Neuronal stem cell (in vitro differentiated cells): ENCODE measurements at regions not wholly inside any gene's neighbourhood (a gene's known extent, or its start where the extent isn't known, plus 50 kb on each side); places are given as distances from the start of the nearest gene placed in this dataset.

Experiments used
- DNase-seq: peaks from one replicate; pipeline ENCODE4 v3.0.0-alpha.2; 2013; ENCODE audit warnings: low spot score
- H2AFZ ChIP-seq: one replicate; pipeline ENCODE4 v1.6.1; 2013; ENCODE audit warnings: mild to moderate bottlenecking, low read length, inconsistent platforms
- H2AK5ac ChIP-seq: 2 replicates; pipeline ENCODE4 v1.6.1; 2013; ENCODE audit warnings: low read depth, mild to moderate bottlenecking, inconsistent platforms, low read length, moderate library complexity, mixed read lengths
- H2BK120ac ChIP-seq: 2 replicates; pipeline ENCODE4 v1.6.1; 2013; ENCODE audit warnings: low read depth, mild to moderate bottlenecking, inconsistent platforms, low read length, moderate library complexity, mixed read lengths
- H2BK12ac ChIP-seq: one replicate; pipeline ENCODE4 v1.6.1; 2013; ENCODE audit warnings: low read length, inconsistent platforms
- H2BK15ac ChIP-seq: 2 replicates; pipeline ENCODE4 v1.6.1; 2013; ENCODE audit warnings: mild to moderate bottlenecking, low read length, inconsistent platforms, mixed read lengths
- H2BK5ac ChIP-seq: one replicate; pipeline ENCODE4 v1.6.1; 2013; ENCODE audit warnings: inconsistent platforms, mild to moderate bottlenecking, low read length, moderate library complexity
- H3K14ac ChIP-seq: one replicate; pipeline ENCODE4 v1.6.1; 2013; ENCODE audit warnings: low read length, inconsistent platforms
- H3K18ac ChIP-seq: 2 replicates; pipeline ENCODE4 v1.6.1; 2013; ENCODE audit warnings: low read length, inconsistent platforms
- H3K23ac ChIP-seq: 2 replicates; pipeline ENCODE4 v1.6.1; 2013; ENCODE audit warnings: low read depth, mild to moderate bottlenecking, mixed read lengths, low read length, inconsistent platforms; ENCODE audit not compliant: poor library complexity
- H3K27ac ChIP-seq: replicated peaks from 3 replicates; pipeline ENCODE4 v1.5.1; 2013; ENCODE audit warnings: low read length, inconsistent platforms
- H3K27me3 ChIP-seq, 3 experiments: 2 replicates each; pipeline ENCODE4 v1.6.1; 2013; ENCODE audit warnings: low read length in 3 of 3, mild to moderate bottlenecking in 2 of 3, inconsistent platforms in 1 of 3, low read depth in 1 of 3, mixed read lengths in 1 of 3, moderate library complexity in 1 of 3; ENCODE audit not compliant: control insufficient read depth in 3 of 3, insufficient read depth in 3 of 3
- H3K36me3 ChIP-seq, 2 donors: replicated peaks in 1 of 2; 2 replicates each; pipeline ENCODE4 v1.6.1; 2013; ENCODE audit warnings: low read length in 2 of 2; ENCODE audit not compliant: control insufficient read depth in 2 of 2, insufficient read depth in 2 of 2
- H3K4ac ChIP-seq: 2 replicates; pipeline ENCODE4 v1.6.1; 2013; ENCODE audit warnings: inconsistent platforms, mild to moderate bottlenecking, low read length, moderate library complexity
- H3K4me1 ChIP-seq, 2 donors: 1 replicate in 1 of 2; 2 replicates in 1 of 2; pipeline ENCODE4 v1.6.1; 2013; ENCODE audit warnings: low read length in 2 of 2, low read depth in 1 of 2; ENCODE audit not compliant: control insufficient read depth in 2 of 2, insufficient read depth in 1 of 2
- H3K4me2 ChIP-seq: one replicate; pipeline ENCODE4 v1.6.1; 2013; ENCODE audit warnings: mild to moderate bottlenecking, low read length, inconsistent platforms; ENCODE audit not compliant: insufficient read depth, poor library complexity, severe bottlenecking
- H3K4me3 ChIP-seq, 2 donors: 2 replicates each; pipeline ENCODE4 v1.5.1; 2013; ENCODE audit warnings: low read length in 2 of 2, mild to moderate bottlenecking in 2 of 2, inconsistent platforms in 1 of 2, moderate library complexity in 1 of 2
- H3K79me1 ChIP-seq: one replicate; pipeline ENCODE4 v1.6.1; 2013; ENCODE audit warnings: low read depth, mild to moderate bottlenecking, inconsistent platforms, low read length, moderate library complexity
- H3K9ac ChIP-seq: one replicate; pipeline ENCODE4 v1.6.1; 2013; ENCODE audit warnings: mild to moderate bottlenecking, low read depth, low read length, inconsistent platforms; ENCODE audit not compliant: poor library complexity
- H3K9me3 ChIP-seq, 2 donors: replicated peaks in 1 of 2; 2 replicates each; pipeline versions ENCODE3 to v1.6.1; 2013; ENCODE audit warnings: low read length in 2 of 2, mild to moderate bottlenecking in 2 of 2, inconsistent platforms in 1 of 2, low read depth in 1 of 2, mixed read lengths in 1 of 2, moderate library complexity in 1 of 2; ENCODE audit not compliant: control insufficient read depth in 2 of 2, insufficient read depth in 1 of 2
- H4K8ac ChIP-seq: one replicate; pipeline ENCODE4 v1.6.1; 2013; ENCODE audit warnings: low read depth, mild to moderate bottlenecking, inconsistent platforms, low read length, moderate library complexity
- H4K91ac ChIP-seq: one replicate; pipeline ENCODE4 v1.6.1; 2013; ENCODE audit warnings: low read length, low read depth, mild to moderate bottlenecking, inconsistent platforms; ENCODE audit not compliant: poor library complexity
- WGBS, 2 donors: extraction: QIAGEN DNeasy Blood & Tissue Kit; methylation state at CpG; one replicate each; pipeline ENCODE4 v1.1.7; 2013; ENCODE audit warnings: missing lambda C conversion rate in 2 of 2, mixed read lengths in 1 of 2; ENCODE audit not compliant: insufficient read length in 2 of 2, insufficient replicate concordance in 1 of 2; ENCODE audit errors: extremely low coverage in 2 of 2; 5-methylcytosine and 5-hydroxymethylcytosine counted together

DNA sequence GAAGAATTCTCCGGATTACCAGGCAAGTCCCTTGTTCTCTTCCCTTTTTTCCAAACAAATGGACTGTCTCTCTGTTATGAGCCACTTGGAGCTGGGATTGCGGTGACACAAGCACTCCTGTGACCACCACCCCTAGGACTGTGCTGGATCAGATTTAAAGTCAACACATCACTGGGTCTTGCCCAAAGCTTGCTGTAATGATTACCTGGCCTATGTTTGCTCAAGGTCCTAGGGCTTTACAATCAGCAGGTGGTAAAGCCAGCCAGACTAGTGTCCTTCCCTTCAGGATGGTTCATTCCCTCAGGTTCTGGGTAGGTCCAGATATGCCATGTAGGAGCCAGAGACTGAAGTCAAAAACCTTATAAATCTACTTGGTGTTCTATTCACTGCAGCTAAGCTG is 144.7 kb downstream of the COX18 start:
- no peak overlapping the region for H3K23ac ChIP-seq
- H3K9ac ChIP-seq, result no peak overlapping the region
- no peak overlapping the region for H3K14ac ChIP-seq
- no peaks in the 10 kb centered on the region for H3K79me1 ChIP-seq
- peaks cover 0 to 2% (median 0%) of the 10 kb centered on the region in 3 experiments for H3K27me3 ChIP-seq
- H4K91ac ChIP-seq, result no peak overlapping the region
- H3K4me3 ChIP-seq, result no peak overlapping the region
- H3K9me3 ChIP-seq, result peaks cover 0 to 3% of the 10 kb centered on the region in 2 donors
- no peak overlapping the region for H3K4ac ChIP-seq
- H4K8ac ChIP-seq, result no peak overlapping the region
- H2BK12ac ChIP-seq, result no peak overlapping the region
- H3K36me3 ChIP-seq, result no peaks in the 10 kb centered on the region
- no peak overlapping the region for H3K4me2 ChIP-seq
- no peaks in the 10 kb centered on the region for H3K4me1 ChIP-seq
- H2AFZ ChIP-seq, result no peak overlapping the region
- H3K27ac ChIP-seq, result no peak overlapping the region
- no peak overlapping the region for H2AK5ac ChIP-seq
- DNase-seq, result no peak
- H2BK120ac ChIP-seq, result no peak overlapping the region
- H2BK15ac ChIP-seq, result no peak overlapping the region
- no peak overlapping the region for H2BK5ac ChIP-seq
- H3K18ac ChIP-seq, result no peak overlapping the region
- no CpG with 5 or more reads among the region's 2 CpGs for WGBS, 2 donors

DNA sequence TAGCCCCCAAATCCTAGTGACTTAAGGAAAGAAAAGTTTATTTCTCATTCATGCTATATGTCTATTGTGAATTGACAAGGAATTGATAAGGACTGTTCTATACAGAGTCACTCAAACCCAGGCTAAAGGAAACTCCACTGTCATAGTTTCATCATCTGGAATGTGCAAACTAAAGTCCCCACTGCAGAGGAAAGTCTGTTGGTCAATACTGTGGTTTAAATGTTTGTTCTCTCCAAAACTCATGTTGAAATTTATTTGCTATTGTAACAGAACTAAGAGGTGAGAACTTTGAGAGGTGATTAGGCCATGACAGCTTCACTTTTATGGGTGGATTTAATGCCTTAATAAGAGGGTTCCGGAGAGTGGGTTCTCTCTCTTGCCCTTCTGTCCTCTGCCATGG is 149.6 kb downstream of the COX18 start:
- Histone ChIP-seq H3K23ac (no peak overlapping the region), H3K4me1 (no peaks in the 10 kb centered on the region), H3K4ac (no peak overlapping the region), H3K36me3 (no peaks in the 10 kb centered on the region), H3K9ac (no peak overlapping the region), H4K8ac (no peak overlapping the region), H3K4me2 (no peak overlapping the region), H3K27me3 (peaks cover 0 to 2% (median 0%) of the 10 kb centered on the region in 3 experiments), H2BK15ac (no peak overlapping the region), H2AFZ (no peak overlapping the region), H2BK12ac (no peak overlapping the region), H2BK5ac (no peak overlapping the region), H2AK5ac (no peak overlapping the region), H3K9me3 (peaks cover 0 to 2% of the 10 kb centered on the region in 2 donors), H3K27ac (no peak overlapping the region), H3K14ac (no peak overlapping the region), H3K4me3 (no peak overlapping the region), H4K91ac (no peak overlapping the region), H3K79me1 (no peaks in the 10 kb centered on the region), H2BK120ac (no peak overlapping the region), H3K18ac (no peak overlapping the region)
- DNase-seq, result no peak
- no CpG with 5 or more reads among the region's 1 CpG for WGBS, 2 donors

DNA sequence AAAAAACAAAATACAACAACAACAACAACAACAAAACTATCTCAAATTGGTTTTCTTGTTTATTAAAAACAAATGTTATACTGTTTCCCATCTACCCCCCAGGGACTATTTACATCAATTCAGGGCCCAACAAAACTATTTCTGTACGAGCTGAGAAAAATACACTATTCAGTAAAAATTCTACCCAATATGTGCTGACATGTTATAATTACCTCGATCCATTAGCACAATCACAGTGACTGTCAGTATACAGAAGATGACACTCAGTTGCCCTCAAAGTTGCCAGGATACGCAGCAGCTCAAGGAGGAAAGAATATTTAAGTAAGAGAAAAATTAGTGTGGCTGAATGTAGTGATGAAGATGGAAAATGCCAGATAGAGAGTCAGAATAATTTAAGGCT is 150.1 kb downstream of the COX18 start:
- H3K79me1 ChIP-seq, result no peaks in the 10 kb centered on the region
- H4K8ac ChIP-seq, result no peak overlapping the region
- no peak for DNase-seq
- H3K4me1 ChIP-seq, result no peaks in the 10 kb centered on the region
- no peak overlapping the region for H3K4me3 ChIP-seq
- no peak overlapping the region for H4K91ac ChIP-seq
- no peak overlapping the region for H2BK15ac ChIP-seq
- H2BK120ac ChIP-seq, result no peak overlapping the region
- no peak overlapping the region for H3K23ac ChIP-seq
- H3K36me3 ChIP-seq, result no peaks in the 10 kb centered on the region
- no peak overlapping the region for H2BK12ac ChIP-seq
- H2AFZ ChIP-seq, result no peak overlapping the region
- H3K18ac ChIP-seq, result no peak overlapping the region
- no peak overlapping the region for H3K4ac ChIP-seq
- no peak overlapping the region for H3K9ac ChIP-seq
- no peak overlapping the region for H3K27ac ChIP-seq
- H3K27me3 ChIP-seq, result no peaks in the 10 kb centered on the region
- no peak overlapping the region for H2AK5ac ChIP-seq
- no peak overlapping the region for H3K4me2 ChIP-seq
- no peak overlapping the region for H2BK5ac ChIP-seq
- H3K9me3 ChIP-seq, result no peaks in the 10 kb centered on the region
- no CpG with 5 or more reads among the region's 3 CpGs for WGBS, 2 donors
- H3K14ac ChIP-seq, result no peak overlapping the region

DNA sequence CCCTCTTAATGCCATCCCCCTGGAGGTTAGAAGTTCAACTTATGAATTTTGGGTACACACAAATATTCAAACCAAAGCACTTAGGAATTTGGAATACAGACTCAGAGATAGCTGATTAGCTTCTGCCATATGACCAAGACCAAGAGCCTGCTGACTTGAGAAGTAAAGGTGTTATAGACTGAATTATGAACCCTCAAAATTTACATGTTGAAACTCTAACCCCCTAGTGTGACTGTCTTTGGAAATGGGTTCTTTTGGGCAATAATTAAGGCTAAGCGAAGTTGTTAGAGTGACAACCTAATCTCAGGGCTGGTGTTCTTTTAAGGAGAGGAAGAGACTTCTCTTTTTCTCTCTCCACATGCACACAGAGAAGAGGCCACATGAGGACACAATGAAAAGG is 151.2 kb downstream of the COX18 start:
- no peak overlapping the region for H3K23ac ChIP-seq
- no peaks in the 10 kb centered on the region for H3K27me3 ChIP-seq
- no CpG with 5 or more reads among the region's 1 CpG for WGBS, 2 donors
- no peak overlapping the region for H4K8ac ChIP-seq
- no peak overlapping the region for H3K4me3 ChIP-seq
- H3K9me3 ChIP-seq, result no peaks in the 10 kb centered on the region
- H3K36me3 ChIP-seq, result no peaks in the 10 kb centered on the region
- no peak for DNase-seq
- no peak overlapping the region for H3K4ac ChIP-seq
- H3K14ac ChIP-seq, result no peak overlapping the region
- no peak overlapping the region for H3K27ac ChIP-seq
- H3K4me1 ChIP-seq, result no peaks in the 10 kb centered on the region
- no peak overlapping the region for H2BK12ac ChIP-seq
- no peak overlapping the region for H3K4me2 ChIP-seq
- no peak overlapping the region for H2BK120ac ChIP-seq
- H2BK15ac ChIP-seq, result no peak overlapping the region
- H2AK5ac ChIP-seq, result no peak overlapping the region
- H4K91ac ChIP-seq, result no peak overlapping the region
- no peak overlapping the region for H3K18ac ChIP-seq
- no peaks in the 10 kb centered on the region for H3K79me1 ChIP-seq
- no peak overlapping the region for H3K9ac ChIP-seq
- no peak overlapping the region for H2BK5ac ChIP-seq
- no peak overlapping the region for H2AFZ ChIP-seq
